Thoracic aorta (tissue), 2 donors: ENCODE measurements at regions not wholly inside any gene's neighbourhood (a gene's known extent, or its start where the extent isn't known, plus 50 kb on each side); places are given as distances from the start of the nearest gene placed in this dataset.

Experiments
- ATAC-seq: fragments of 150-250 bp; one replicate; pipeline ENCODE4 v1.8.0; 2017; ENCODE audit warnings: low read depth; ENCODE audit not compliant: insufficient number of reproducible peaks, low FRiP score
- DNase-seq: peaks from one replicate; pipeline ENCODE4 v3.0.0-alpha.2; 2020; ENCODE audit warnings: low spot score
- H3K27ac ChIP-seq, 2 donors: fragments of 200-600 bp; sonication (generic); 1 replicate in 1 of 2; 2 replicates in 1 of 2; pipeline ENCODE4 v1.5.1; 2016; ENCODE audit warnings: mild to moderate bottlenecking in 2 of 2, moderate library complexity in 2 of 2
- H3K27me3 ChIP-seq: fragments of 200-600 bp; sonication (generic); replicated peaks from 2 replicates; pipeline ENCODE4 v1.6.0; 2016; ENCODE audit warnings: mild to moderate bottlenecking; ENCODE audit not compliant: insufficient read depth
- H3K36me3 ChIP-seq: fragments of 200-600 bp; sonication (generic); one replicate; pipeline ENCODE4 v1.5.1; 2016
- H3K4me1 ChIP-seq, 2 donors: fragments of 200-600 bp; sonication (generic); 1 replicate in 1 of 2; 2 replicates in 1 of 2; pipeline versions ENCODE4 v1.5.1 to v1.6.0; 2016; ENCODE audit warnings: low read depth in 2 of 2, mild to moderate bottlenecking in 1 of 2; ENCODE audit not compliant: control insufficient read depth in 1 of 2
- H3K4me3 ChIP-seq: fragments of 200-600 bp; sonication (generic); 2 replicates; pipeline ENCODE4 v1.5.1; 2016; ENCODE audit warnings: mild to moderate bottlenecking
- H3K9me3 ChIP-seq: fragments of 200-600 bp; sonication (generic); 2 replicates; pipeline ENCODE4 v1.5.1; 2016
- CTCF ChIP-seq: fragments of 200-600 bp; sonication (generic); IDR thresholded peaks from one replicate; pipeline ENCODE4 v1.5.1; 2019; ENCODE audit warnings: antibody characterized with exemption

GRCh38 chr2:180482696-180483095, 475.6 kb upstream of the CWC22 start:
- Histone ChIP-seq H3K27ac (no peak overlapping the region), H3K36me3 (no peaks in the 10 kb centered on the region), H3K9me3 (no peaks in the 10 kb centered on the region), H3K27me3 (no peaks in the 10 kb centered on the region), H3K4me3 (no peak overlapping the region), H3K4me1 (no peaks in the 10 kb centered on the region)
- no peak for TF ChIP-seq CTCF
- ATAC-seq (no peak), DNase-seq (no peak)

DNA sequence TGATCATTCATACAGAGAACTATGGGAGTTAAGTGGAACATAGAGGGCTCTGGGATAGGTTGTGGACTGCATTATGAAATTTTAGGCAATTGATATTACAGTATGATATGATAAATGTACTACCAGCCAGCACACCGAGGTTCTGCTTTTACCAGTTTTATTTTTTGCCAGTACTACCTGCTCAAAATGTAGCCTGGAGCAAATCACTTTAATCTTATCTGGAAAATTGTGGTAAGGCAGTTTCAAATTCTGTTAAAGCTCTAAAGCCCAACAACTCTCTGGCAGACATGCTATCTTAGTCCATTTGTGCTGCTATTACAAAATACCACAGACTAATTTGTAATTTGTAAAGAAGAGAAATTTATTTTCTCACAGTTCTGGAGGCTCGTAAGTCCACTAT, 474.9 kb upstream of the CWC22 start:
- no peaks in the 10 kb centered on the region for H3K9me3 ChIP-seq
- no peak overlapping the region for H3K27ac ChIP-seq
- H3K4me1 ChIP-seq: no peaks in the 10 kb centered on the region
- ATAC-seq: no peak
- DNase-seq: no peak
- H3K4me3 ChIP-seq: no peak overlapping the region
- no peaks in the 10 kb centered on the region for H3K27me3 ChIP-seq
- no peak for TF ChIP-seq CTCF
- H3K36me3 ChIP-seq: no peaks in the 10 kb centered on the region

GRCh38 chr2:180478883-180479282, 471.8 kb upstream of the CWC22 start:
- no peaks in the 10 kb centered on the region for H3K36me3 ChIP-seq
- no peak for TF ChIP-seq CTCF
- H3K4me3 ChIP-seq: no peak overlapping the region

GRCh38 chr2:180474716-180475115, 467.6 kb upstream of the CWC22 start:
- TF ChIP-seq CTCF: no peak
- Histone ChIP-seq H3K4me3 (no peak overlapping the region), H3K9me3 (no peaks in the 10 kb centered on the region), H3K36me3 (no peaks in the 10 kb centered on the region), H3K27ac (no peak overlapping the region), H3K4me1 (no peaks in the 10 kb centered on the region), H3K27me3 (no peaks in the 10 kb centered on the region)
- DNase-seq (no peak), ATAC-seq (no peak)

More at GRCh38 chr2:180478883-180479282, 471.8 kb upstream of the CWC22 start:
- no peaks in the 10 kb centered on the region for H3K27me3 ChIP-seq
- no peak overlapping the region for H3K27ac ChIP-seq
- H3K4me1 ChIP-seq: no peaks in the 10 kb centered on the region
- ATAC-seq: no peak
- DNase-seq: no peak
- H3K9me3 ChIP-seq: no peaks in the 10 kb centered on the region

- no peak overlapping the region for H3K4me3 ChIP-seq
- TF ChIP-seq CTCF: no peak
- ATAC-seq: no peak
- no peak overlapping the region for H3K27ac ChIP-seq
- DNase-seq: no peak
- H3K27me3 ChIP-seq: no peaks in the 10 kb centered on the region
- H3K36me3 ChIP-seq: no peaks in the 10 kb centered on the region
- no peaks in the 10 kb centered on the region for H3K9me3 ChIP-seq
- no peaks in the 10 kb centered on the region for H3K4me1 ChIP-seq
Observed at GRCh38 chr2:180473456-180473855, 466.4 kb upstream of the CWC22 start.
